ENCODE measurements at regions not wholly inside any gene's neighbourhood (a gene's known extent, or its start where the extent isn't known, plus 50 kb on each side); places are given as distances from the start of the nearest gene placed in this dataset.

DNA sequence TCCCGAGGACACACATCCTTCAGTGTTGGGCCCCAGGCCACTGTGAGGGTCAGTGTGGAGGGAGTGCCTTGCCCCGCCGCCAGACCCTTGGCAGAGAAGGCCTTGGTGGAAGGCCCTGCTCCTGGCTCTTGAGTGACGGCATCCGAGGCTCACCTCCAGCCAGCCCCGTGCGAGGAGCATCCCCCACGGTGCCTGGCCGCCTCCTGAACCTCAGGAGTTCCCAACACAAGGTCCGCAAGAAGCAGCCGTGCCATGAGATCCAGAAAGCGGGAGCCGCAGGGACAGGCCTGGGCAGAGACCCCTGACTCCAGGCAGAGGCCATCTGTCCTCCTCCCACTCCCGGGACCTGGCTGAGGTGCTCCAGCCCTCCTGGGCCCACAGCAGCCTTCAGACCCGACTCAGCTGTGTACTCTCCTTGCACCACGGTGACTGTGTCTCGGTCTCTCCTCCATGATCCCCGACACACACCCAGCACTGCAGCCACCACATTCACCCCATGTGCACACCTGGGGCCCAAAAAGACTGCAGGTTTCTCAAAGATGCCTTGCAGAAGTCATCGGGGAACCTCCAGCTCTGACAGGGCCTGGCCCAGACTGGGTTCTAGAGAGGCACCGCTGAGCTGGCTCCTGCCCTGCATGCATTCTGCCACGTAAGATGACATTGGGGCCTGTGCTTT is 870.2 kb downstream of the BRD1 start:
- no peak for TF ChIP-seq EGR1 (IDR thresholded peaks at IDR 0.05; ENCODE audit: low read depth)
- TF ChIP-seq, protein P1, sequence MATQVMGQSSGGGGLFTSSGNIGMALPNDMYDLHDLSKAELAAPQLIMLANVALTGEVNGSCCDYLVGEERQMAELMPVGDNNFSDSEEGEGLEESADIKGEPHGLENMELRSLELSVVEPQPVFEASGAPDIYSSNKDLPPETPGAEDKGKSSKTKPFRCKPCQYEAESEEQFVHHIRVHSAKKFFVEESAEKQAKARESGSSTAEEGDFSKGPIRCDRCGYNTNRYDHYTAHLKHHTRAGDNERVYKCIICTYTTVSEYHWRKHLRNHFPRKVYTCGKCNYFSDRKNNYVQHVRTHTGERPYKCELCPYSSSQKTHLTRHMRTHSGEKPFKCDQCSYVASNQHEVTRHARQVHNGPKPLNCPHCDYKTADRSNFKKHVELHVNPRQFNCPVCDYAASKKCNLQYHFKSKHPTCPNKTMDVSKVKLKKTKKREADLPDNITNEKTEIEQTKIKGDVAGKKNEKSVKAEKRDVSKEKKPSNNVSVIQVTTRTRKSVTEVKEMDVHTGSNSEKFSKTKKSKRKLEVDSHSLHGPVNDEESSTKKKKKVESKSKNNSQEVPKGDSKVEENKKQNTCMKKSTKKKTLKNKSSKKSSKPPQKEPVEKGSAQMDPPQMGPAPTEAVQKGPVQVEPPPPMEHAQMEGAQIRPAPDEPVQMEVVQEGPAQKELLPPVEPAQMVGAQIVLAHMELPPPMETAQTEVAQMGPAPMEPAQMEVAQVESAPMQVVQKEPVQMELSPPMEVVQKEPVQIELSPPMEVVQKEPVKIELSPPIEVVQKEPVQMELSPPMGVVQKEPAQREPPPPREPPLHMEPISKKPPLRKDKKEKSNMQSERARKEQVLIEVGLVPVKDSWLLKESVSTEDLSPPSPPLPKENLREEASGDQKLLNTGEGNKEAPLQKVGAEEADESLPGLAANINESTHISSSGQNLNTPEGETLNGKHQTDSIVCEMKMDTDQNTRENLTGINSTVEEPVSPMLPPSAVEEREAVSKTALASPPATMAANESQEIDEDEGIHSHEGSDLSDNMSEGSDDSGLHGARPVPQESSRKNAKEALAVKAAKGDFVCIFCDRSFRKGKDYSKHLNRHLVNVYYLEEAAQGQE (IDR thresholded peaks at IDR 0.05; ENCODE audit: low read depth): no peak
- Histone ChIP-seq H3K9me2 (ENCODE audit: insufficient read depth) (no peaks in the 10 kb centered on the region), H3K9ac (ENCODE audit: low read length) (no peak overlapping the region), H3K27me3 (ENCODE audit: insufficient read depth, low read length) (no peaks in the 10 kb centered on the region), H2AFZ (ENCODE audit: low read depth, low read length, poor library complexity, severe bottlenecking) (no peak overlapping the region), H3K36me3 (ENCODE audit: control insufficient read depth in 1 of 2, insufficient read depth in 2 of 2, low read length in 2 of 2) (no peaks in the 10 kb centered on the region), H3K4me1 (ENCODE audit: control insufficient read depth in 1 of 2, insufficient read depth in 2 of 2, low read length in 2 of 2) (no peaks in the 10 kb centered on the region), H3K27ac (ENCODE audit: low read depth, low read length) (no peak overlapping the region), H3K4me2 (ENCODE audit: low read length) (no peak overlapping the region), H3K9me3 (ENCODE audit: control insufficient read depth in 1 of 2, insufficient read depth in 1 of 2, low read depth in 1 of 2, low read length in 2 of 2) (no peaks in the 10 kb centered on the region), H3K79me2 (ENCODE audit: insufficient read depth, low read length) (no peaks in the 10 kb centered on the region), H3K4me3 (replicated peaks in 1 of 2; ENCODE audit: low read depth in 1 of 2, low read length in 2 of 2) (no peak overlapping the region), H4K20me1 (ENCODE audit: insufficient read depth) (no peaks in the 10 kb centered on the region)
- intact Hi-C loops (cut with micrococcal nuclease): no loop called here
- BruUV-seq (replicated peaks): no TSS peak
- RAD21 ChIA-PET (ENCODE audit: low non-redundant PET in 1 of 2, low total read pairs in 2 of 2, uncharacterized antibody in 2 of 2, unreplicated experiment in 2 of 2): no interaction called here
- CTCF ChIA-PET: no interaction called here
- ATAC-seq (no peak), DNase-seq (ENCODE audit: low read depth, low spot score) (no peak)
- POLR2A ChIA-PET: no interaction called here

DNA sequence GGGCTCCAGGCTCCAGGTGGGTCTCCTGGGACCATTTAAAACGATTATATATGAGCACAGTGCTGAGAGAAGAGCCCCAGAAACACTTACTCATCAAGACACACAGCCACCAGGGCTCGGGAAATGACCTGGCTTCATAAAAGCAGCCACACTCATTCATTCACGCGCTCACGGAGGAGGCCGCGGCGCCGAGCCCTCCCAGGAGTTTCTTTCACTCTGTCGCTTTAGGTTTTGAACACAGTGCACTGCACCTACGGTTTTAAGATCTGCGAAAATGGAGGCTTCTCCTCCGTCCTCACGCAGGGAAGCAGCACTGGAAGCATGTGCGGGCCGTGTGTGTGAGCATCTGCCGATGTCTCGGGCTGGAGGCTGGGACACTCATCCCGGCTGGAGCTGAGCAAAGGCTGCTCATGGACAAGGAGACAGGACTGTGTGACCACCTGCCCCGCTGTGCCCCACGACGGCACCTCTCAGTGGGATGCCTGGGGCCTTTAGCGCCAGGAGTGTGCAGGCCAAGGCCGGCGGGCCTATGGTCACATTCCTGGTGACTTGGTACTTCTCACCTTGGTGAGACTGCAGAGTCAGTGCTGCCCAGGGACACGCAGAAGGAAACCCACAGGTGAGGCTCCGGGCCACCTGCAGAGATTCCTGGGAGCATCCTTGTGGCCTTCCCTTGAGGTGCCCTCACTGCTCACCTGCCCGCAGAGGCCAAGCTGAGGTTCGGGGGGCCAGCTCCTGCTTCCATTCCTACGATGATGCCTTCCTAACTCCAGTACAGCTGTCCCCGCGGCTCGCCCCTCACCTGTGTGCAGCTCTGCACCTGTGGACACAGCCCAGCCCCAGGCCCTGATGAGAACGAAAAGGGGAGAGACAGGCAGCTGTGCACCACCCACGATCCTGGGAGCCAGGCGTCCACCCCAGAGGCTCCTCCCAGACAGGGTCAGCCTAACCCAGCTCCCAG is 872.0 kb downstream of the BRD1 start:
- RAD21 ChIA-PET (ENCODE audit: low non-redundant PET in 1 of 2, low total read pairs in 2 of 2, uncharacterized antibody in 2 of 2, unreplicated experiment in 2 of 2): no interaction called here
- no peak for ATAC-seq
- no peaks in the 10 kb centered on the region for H3K36me3 ChIP-seq (ENCODE audit: control insufficient read depth in 1 of 2, insufficient read depth in 2 of 2, low read length in 2 of 2)
- CTCF ChIA-PET: no interaction called here
- H2AFZ ChIP-seq (ENCODE audit: low read depth, low read length, poor library complexity, severe bottlenecking): no peak overlapping the region
- intact Hi-C loops (cut with micrococcal nuclease): no loop called here
- BruUV-seq (replicated peaks): no TSS peak
- H3K9me2 ChIP-seq (ENCODE audit: insufficient read depth): no peaks in the 10 kb centered on the region
- H3K27me3 ChIP-seq (ENCODE audit: insufficient read depth, low read length): peaks cover 13% of the 10 kb centered on the region; the same call in 1 of the 2 replicates
- DNase-seq (ENCODE audit: low read depth, low spot score): no peak
- no peak overlapping the region for H3K4me3 ChIP-seq (replicated peaks in 1 of 2; ENCODE audit: low read depth in 1 of 2, low read length in 2 of 2)
- no peaks in the 10 kb centered on the region for H4K20me1 ChIP-seq (ENCODE audit: insufficient read depth)
- POLR2A ChIA-PET: no interaction called here
- H3K9me3 ChIP-seq (ENCODE audit: control insufficient read depth in 1 of 2, insufficient read depth in 1 of 2, low read depth in 1 of 2, low read length in 2 of 2): no peaks in the 10 kb centered on the region
- H3K9ac ChIP-seq (ENCODE audit: low read length): no peak overlapping the region
- H3K4me2 ChIP-seq (ENCODE audit: low read length): no peak overlapping the region
- no peaks in the 10 kb centered on the region for H3K4me1 ChIP-seq (ENCODE audit: control insufficient read depth in 1 of 2, insufficient read depth in 2 of 2, low read length in 2 of 2)
- H3K27ac ChIP-seq (ENCODE audit: low read depth, low read length): no peak overlapping the region
- H3K79me2 ChIP-seq (ENCODE audit: insufficient read depth, low read length): no peaks in the 10 kb centered on the region
- TF ChIP-seq FOSL1 (IDR thresholded peaks at IDR 0.05; ENCODE audit: low read depth) (no peak), ZNF274 (IDR thresholded peaks at IDR 0.05; ENCODE audit: low read depth, low read length) (no peak), EGR1 (IDR thresholded peaks at IDR 0.05; ENCODE audit: low read depth) (no peak), CBX3 (IDR thresholded peaks at IDR 0.05; ENCODE audit: low read depth) (no peak), ELF1 (IDR thresholded peaks at IDR 0.05; ENCODE audit: borderline replicate concordance, low read depth) (no peak), SRF (IDR thresholded peaks at IDR 0.05; ENCODE audit: low read depth) (no peak), SP1 (IDR thresholded peaks at IDR 0.05; ENCODE audit: low read depth) (no peak), RAD21 (IDR thresholded peaks at IDR 0.05; ENCODE audit: low read depth) (no peak), SIN3A (IDR thresholded peaks at IDR 0.05; ENCODE audit: low read depth) (no peak), YY1 (IDR thresholded peaks at IDR 0.05; ENCODE audit: extremely low read depth, insufficient replicate concordance, low read depth, low read length) (no peak), JUND (IDR thresholded peaks at IDR 0.05) (no peak), POLR2A (IDR thresholded peaks at IDR 0.05; ENCODE audit: borderline replicate concordance, extremely low read depth, insufficient read depth, insufficient read length) (no peak)
